ENCODE measurements at regions not wholly inside any gene's neighbourhood (a gene's known extent, or its start where the extent isn't known, plus 50 kb on each side); places are given as distances from the start of the nearest gene placed in this dataset.

- TF ChIP-seq CTCF (IDR thresholded peaks at IDR 0.05) = no peak
- no peak for TF ChIP-seq POLR2A (IDR thresholded peaks at IDR 0.05)
These were observed 464.8 kb upstream of the RGPD4 start for GRCh38 chr2:107361751-107362381.
